CD4-positive, alpha-beta T cell treated with Interleukin-17A for 1 hour (primary cell): ENCODE measurements at regions not wholly inside any gene's neighbourhood (a gene's known extent, or its start where the extent isn't known, plus 50 kb on each side); places are given as distances from the start of the nearest gene placed in this dataset.
"Not testable (repeated sequence)": the region's sequence is repeated elsewhere in the genome, so short reads cannot be mapped to it uniquely, and the experiment has no call there.

Experiments
- DNase-seq: peaks from one replicate; pipeline ENCODE4 v3.0.0-alpha.2; 2020

GRCh38 chr4:82247171-82247570 lies 126.6 kb downstream of the HNRNPD start:
- DNase-seq, result no peak

- DNase-seq, result no peak
Observed at GRCh38 chr4:82241534-82241933, 132.3 kb downstream of the HNRNPD start.

GRCh38 chr4:82240410-82240809 lies 133.4 kb downstream of the HNRNPD start:
- DNase-seq, result no peak

- DNase-seq, result not testable (repeated sequence)
Observed at GRCh38 chr4:82237142-82237541, 136.6 kb downstream of the HNRNPD start.

GRCh38 chr4:82235346-82235745 lies 138.4 kb downstream of the HNRNPD start:
- DNase-seq, result no peak

GRCh38 chr4:82232891-82233290 lies 140.9 kb downstream of the HNRNPD start:
- DNase-seq, result no peak

- no peak for DNase-seq
Observed at GRCh38 chr4:82231806-82232205, 142.0 kb downstream of the HNRNPD start.

- no peak for DNase-seq
Observed at GRCh38 chr4:82230306-82230705, 143.5 kb downstream of the HNRNPD start.

- no peak for DNase-seq
Observed at GRCh38 chr4:82225030-82225429, 148.8 kb downstream of the HNRNPD start.

- DNase-seq, result peak; percentile 42
Observed at GRCh38 chr4:82223715-82224114, 150.1 kb downstream of the HNRNPD start.

GRCh38 chr4:82219346-82219745 lies 154.4 kb downstream of the HNRNPD start:
- DNase-seq, result no peak

GRCh38 chr4:82217986-82218715 lies 155.6 kb downstream of the HNRNPD start:
- peak; percentile 10 for DNase-seq

- DNase-seq, result no peak
Observed at GRCh38 chr4:82216219-82216618, 157.6 kb downstream of the HNRNPD start.

GRCh38 chr4:82215800-82216199 lies 158.0 kb downstream of the HNRNPD start:
- DNase-seq, result no peak

GRCh38 chr4:82215039-82215438 lies 158.8 kb downstream of the HNRNPD start:
- no peak for DNase-seq

- peak; percentile 51 for DNase-seq
Observed at GRCh38 chr4:82213485-82214417, 160.0 kb downstream of the HNRNPD start.

GRCh38 chr4:82201805-82202641 lies 171.8 kb downstream of the HNRNPD start:
- peak; percentile 59 for DNase-seq

- DNase-seq, result no peak
Observed at GRCh38 chr4:82201303-82201702, 172.5 kb downstream of the HNRNPD start.

GRCh38 chr4:82200046-82200445 lies 173.7 kb downstream of the HNRNPD start:
- no peak for DNase-seq

GRCh38 chr4:82194329-82194728 lies 179.5 kb downstream of the HNRNPD start:
- DNase-seq, result no peak

GRCh38 chr4:82192017-82192673 lies 181.6 kb downstream of the HNRNPD start:
- DNase-seq, result no peak

- no peak for DNase-seq
Observed at GRCh38 chr4:82181789-82182188, 192.0 kb downstream of the HNRNPD start.

GRCh38 chr4:82172186-82172585 lies 201.6 kb downstream of the HNRNPD start:
- DNase-seq, result no peak
